ENCODE measurements at regions not wholly inside any gene's neighbourhood (a gene's known extent, or its start where the extent isn't known, plus 50 kb on each side); places are given as distances from the start of the nearest gene placed in this dataset.
"Not testable (repeated sequence)": the region's sequence is repeated elsewhere in the genome, so short reads cannot be mapped to it uniquely, and the experiment has no call there.

DNA sequence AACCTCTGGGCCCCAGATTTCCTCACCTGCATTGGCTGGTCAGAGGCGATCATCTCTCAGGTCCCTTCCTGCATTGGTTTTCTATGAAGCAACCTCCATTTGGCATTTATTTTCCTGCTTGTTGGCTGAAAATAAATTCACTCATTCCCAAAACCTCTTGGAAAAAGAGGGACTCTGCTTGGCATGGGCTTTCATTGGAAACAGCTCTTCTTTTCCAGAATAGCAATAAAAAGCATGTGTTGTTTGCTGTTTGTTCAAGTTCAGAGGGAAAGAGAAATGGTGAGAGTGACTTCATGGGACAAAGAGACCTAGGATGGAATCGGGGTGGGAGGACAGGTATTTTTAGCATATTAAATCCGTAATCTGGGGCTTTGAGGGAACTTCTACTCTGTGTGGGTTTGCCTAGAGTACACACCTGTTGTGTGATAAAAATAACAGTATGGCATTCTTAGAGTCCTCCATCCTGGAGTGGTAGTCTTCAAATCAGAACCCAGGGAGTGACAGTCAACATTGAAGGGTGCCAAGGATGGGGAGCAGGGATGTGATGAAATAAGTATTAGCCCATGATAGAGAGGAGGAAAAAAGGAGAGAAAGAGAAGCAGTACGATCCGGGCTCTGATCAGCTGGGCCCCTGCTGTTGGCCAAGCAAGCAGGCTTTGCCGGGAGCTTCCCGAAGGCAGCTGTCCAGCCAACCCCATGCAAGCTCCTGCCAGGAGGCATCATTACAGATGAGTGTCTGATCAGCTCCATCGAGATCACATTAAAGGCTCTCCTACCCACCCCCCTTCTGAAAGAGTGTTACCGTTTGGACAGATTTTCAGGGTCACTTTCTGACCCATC, 131.9 kb upstream of the NFIA start:
- no peak for DNase-seq (ENCODE audit: low read depth)

DNA sequence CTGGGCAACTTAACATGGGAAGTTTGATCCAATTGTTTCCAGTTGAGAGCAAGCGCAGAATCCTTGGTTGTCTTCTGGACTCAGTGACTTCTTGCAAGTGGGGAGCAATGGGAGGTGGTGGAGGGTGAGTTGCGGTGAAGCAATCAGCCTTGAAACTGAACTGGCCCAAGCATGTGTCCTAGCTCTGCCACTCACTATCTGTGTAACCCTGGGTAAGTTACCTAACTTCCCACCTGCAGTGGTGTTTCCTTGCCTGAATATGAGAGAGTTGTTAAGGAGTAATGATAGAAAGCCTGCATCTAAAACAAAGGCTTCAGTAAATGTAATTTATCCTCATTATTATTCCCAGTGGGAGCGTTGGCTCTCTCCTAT, 132.5 kb upstream of the NFIA start:
- no peak for DNase-seq (ENCODE audit: low read depth)

DNA sequence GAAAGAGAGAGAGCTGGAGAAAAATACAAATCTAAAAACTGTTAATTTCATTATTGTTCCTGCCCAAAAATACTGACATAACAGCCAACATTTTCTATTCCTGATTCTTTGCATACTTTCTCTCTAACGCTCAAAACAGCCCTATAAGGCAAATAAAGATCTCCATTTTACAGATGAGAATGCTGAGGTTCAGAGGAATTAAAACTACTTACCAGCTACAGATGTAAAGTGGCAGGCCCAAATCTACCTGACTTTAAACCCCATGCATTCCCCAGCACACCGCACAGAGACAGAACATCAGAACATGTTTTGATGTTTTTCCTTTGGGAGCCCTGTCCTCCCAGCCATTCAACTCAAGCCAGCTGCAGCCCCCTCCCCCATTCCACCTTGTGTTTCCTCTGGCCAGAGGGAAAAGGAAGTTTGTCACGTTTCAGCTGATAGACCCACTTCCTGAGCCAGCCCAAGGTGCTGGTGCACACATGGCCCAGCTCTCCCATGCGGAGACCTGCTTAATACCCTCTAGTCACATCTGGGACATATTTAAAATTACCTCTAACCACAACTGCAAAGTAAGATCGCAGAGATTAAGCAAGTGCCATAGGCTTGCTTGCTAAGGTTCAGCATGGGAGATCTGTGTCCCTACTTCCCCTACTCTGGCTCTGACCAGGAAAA, 133.1 kb upstream of the NFIA start:
- no peak for DNase-seq (ENCODE audit: low read depth)

- DNase-seq (ENCODE audit: low read depth) = no peak
Measured at GRCh38 chr1:60948486-60948885, 133.9 kb upstream of the NFIA start.

DNA sequence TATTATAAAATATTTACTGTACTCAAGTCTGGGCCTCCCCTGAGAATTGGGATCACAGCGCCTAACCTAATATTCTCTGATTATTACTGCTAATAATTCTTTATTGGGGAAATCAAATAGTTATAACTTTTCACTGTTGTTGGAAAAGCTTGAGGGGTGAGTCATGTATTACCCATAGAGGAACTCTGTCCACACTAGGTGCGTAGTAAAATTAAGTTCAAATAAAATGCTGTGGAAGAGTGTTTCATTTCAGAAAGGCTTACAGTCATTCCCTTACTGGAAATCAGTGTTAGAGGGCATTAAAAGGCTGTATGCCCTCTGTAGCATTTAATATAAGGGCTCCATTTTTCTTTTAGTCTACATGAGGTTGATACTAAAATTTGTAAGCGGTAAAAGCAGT, 135.0 kb upstream of the NFIA start:
- DNase-seq (ENCODE audit: low read depth) = no peak

GRCh38 chr1:60942896-60943638, 139.3 kb upstream of the NFIA start:
- no peak for DNase-seq (ENCODE audit: low read depth)

GRCh38 chr1:60942291-60942690, 140.1 kb upstream of the NFIA start:
- no peak for DNase-seq (ENCODE audit: low read depth)

GRCh38 chr1:60940685-60941084, 141.7 kb upstream of the NFIA start:
- DNase-seq (ENCODE audit: low read depth) = not testable (repeated sequence)

GRCh38 chr1:60937720-60938119, 144.6 kb upstream of the NFIA start:
- no peak for DNase-seq (ENCODE audit: low read depth)

- no peak for DNase-seq (ENCODE audit: low read depth)
Measured at GRCh38 chr1:60936591-60937342, 145.6 kb upstream of the NFIA start.

- DNase-seq (ENCODE audit: low read depth) = no peak
Measured at GRCh38 chr1:60936163-60936562, 146.2 kb upstream of the NFIA start.

- DNase-seq (ENCODE audit: low read depth) = no peak
Measured at GRCh38 chr1:60935599-60936110, 146.7 kb upstream of the NFIA start.

DNA sequence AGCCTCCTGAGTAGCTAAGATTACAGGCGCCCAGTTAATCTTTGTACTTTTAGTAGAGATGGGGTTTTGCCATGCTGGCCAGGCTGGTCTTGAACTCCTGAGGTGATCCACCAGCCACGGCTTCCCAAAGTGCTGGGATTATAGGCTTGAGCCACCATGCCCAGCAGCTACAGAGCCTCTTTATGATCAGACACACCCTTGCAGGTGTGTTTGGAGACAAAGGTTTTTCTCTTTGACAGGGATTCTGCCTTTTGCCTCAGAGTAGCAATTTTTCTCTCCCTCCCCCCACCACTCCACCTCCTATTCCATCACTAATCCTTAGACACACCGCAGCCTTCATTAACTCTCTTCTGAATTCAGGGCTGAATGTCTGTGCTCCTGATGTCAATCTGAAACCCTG, 152.2 kb upstream of the NFIA start:
- no peak for DNase-seq (ENCODE audit: low read depth)

DNA sequence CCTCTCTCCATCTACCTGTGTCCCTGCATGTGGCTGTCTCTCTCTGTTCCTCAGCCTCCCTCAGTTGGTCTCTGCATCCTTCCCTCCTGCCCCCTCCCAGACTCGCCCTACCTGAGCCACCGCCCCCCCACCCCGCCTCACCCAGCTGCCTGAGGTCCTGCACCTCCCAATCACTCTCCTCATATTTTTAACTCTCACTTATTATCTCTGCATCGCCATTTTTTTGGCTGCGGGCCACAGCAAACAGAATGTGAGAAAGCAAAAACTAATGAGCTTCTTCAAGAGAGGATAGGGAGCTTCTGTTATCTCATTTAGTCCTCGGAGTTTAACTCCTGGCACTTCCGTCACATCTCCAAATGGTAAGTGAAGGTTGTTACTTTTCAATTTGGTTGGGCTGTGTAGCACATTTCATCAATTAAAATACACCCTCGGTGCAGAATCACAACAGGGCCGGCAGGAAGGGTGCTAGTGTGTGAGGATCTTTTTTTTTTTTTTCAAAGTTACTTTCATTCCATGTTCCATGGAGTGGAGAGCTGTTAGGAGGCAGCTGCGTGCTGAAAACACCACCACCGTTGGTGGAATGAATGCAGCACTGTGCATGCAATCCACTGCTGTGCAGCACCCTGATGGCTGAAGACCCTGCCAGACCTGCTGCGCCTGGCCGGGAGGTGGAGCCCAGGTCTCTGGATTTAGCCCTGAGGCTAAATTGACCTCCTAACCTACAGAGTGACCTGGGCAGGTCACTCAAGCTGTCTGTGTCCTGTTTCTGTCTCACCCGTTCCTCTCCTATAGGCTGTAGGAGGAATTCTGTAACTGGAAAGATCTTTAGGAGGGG, 157.2 kb upstream of the NFIA start:
- DNase-seq (ENCODE audit: low read depth) = no peak

GRCh38 chr1:60924165-60924564, 158.2 kb upstream of the NFIA start:
- no peak for DNase-seq (ENCODE audit: low read depth)

DNA sequence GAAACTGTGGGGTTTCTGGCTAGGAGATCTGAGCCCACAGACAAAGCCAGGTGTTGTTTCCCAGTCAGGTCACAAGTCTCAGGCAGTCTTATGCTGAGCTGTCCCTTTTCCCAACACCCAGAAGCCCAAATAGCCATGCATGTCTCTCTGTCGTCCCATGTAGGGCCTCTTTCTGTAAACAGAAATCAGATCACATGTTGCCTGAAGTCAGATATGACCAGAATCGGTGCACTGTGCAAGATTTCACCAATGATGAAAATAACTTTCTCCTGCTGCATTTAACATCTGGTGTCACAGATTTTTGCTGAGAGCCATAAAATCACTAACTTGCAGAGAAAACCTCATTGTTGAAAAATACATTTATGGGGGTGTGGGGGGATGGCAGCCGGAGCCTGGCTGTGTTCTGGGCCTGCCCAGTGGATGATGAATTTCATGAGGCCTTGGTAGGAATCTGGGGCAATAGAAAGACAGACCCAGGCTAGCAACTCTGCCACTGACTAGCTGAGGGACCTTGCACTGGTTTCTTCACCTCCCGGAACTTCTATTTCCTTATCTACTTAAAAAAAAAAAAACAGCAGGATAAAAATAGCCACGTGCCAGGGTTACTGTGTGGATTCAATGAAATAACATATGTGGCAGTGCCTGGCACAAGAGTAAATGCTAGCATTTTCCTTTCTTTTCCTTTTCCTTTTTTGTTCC, 158.8 kb upstream of the NFIA start:
- DNase-seq (ENCODE audit: low read depth) = no peak

DNA sequence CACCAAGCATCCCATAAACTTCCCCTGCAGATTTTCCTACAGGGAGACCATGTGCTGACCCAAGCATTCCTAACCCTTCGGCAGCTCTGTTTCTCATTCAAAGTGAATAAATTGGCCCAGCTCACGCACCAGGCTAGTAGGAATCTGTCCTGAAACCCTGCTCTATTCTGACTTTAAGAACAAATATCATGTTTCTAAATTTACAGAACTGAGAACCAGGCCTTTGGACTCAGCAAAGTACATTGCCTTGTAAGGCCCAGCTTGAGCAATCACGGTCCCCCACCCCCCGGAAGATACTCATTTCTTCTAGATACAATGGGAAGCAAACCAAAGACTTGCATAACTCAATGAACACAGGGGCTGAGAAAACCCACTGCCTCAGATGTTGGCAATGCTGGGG, 160.1 kb upstream of the NFIA start:
- no peak for DNase-seq (ENCODE audit: low read depth)

GRCh38 chr1:60921175-60921574, 161.2 kb upstream of the NFIA start:
- DNase-seq (ENCODE audit: low read depth) = no peak

DNA sequence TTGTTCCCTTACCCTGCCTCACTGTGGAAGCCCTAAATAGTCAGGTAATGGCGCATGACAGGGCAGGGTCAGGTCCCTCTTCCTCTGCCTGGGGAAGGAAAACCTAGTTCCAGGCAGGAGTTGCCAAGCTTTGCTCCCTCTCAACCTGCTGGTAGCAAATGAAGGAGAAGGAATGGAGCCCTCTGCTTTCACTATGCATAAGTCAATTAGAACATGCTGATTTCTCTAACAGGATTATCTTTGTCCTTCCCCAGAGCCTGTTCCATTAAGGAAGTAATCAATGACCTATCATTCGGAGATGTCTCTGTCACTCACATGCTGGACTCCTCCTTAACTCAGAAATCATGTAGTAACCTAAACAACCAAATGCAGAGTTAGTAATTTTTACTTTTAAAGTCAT, 161.8 kb upstream of the NFIA start:
- DNase-seq (ENCODE audit: low read depth) = no peak

GRCh38 chr1:60918867-60919266, 163.5 kb upstream of the NFIA start:
- DNase-seq (ENCODE audit: low read depth) = no peak

DNA sequence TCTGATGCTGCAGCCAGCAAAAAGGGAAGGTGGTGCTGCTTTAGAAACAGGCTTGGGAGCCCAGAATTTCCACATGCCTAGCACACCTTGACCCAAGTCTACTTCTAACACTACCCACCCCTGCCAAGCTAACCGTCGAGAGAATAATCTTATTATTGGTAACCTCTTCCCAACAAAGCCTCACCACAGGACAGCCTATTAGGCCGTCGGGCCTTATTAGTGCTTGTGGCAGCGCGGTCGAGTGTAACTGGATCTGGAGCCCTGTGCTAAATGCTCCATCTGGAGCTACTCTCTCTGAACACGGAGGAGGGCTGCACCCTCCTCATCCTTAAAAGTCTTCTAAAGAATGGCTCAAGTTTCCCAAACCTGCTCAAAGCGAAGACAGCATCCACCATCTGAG, 165.5 kb upstream of the NFIA start:
- no peak for DNase-seq (ENCODE audit: low read depth)
